ENCODE measurements at regions not wholly inside any gene's neighbourhood (a gene's known extent, or its start where the extent isn't known, plus 50 kb on each side); places are given as distances from the start of the nearest gene placed in this dataset.

GRCh38 chr12:77685901-77686300, 144.8 kb upstream of the NAV3 start:
- Histone ChIP-seq H3K27me3 (replicated peaks; ENCODE audit: insufficient read depth) (no peaks in the 10 kb centered on the region), H3K27ac (no peak overlapping the region), H3K4me1 (replicated peaks) (no peaks in the 10 kb centered on the region), H3K4me3 (no peak overlapping the region), H3K9me3 (no peaks in the 10 kb centered on the region), H3K36me3 (no peaks in the 10 kb centered on the region)
- TF ChIP-seq CTCF (IDR thresholded peaks at IDR 0.05) (no peak), POLR2AphosphoS5 (IDR thresholded peaks at IDR 0.05) (no peak), POLR2A (IDR thresholded peaks at IDR 0.05) (no peak)
- no peak for DNase-seq (ENCODE audit: low spot score)
- 100% methylated on average over 2 of the region's 2 CpGs for WGBS
- intact Hi-C loops (cut with DNase I) = loop anchor here (5.0 to 10.0 kb wide), 3 partner anchors 361 to 639 kb away; no protein-coding TSS in a partner anchor

- Histone ChIP-seq H3K9me3 (no peaks in the 10 kb centered on the region), H3K27ac (no peak overlapping the region), H3K36me3 (no peaks in the 10 kb centered on the region), H3K4me3 (no peak overlapping the region), H3K4me1 (replicated peaks) (no peaks in the 10 kb centered on the region), H3K27me3 (replicated peaks; ENCODE audit: insufficient read depth) (no peaks in the 10 kb centered on the region)
- intact Hi-C loops (cut with DNase I) = loop anchor here (5.0 to 10.0 kb wide), 3 partner anchors 360 to 638 kb away; no protein-coding TSS in a partner anchor
- peak; percentile 47 for DNase-seq (ENCODE audit: low spot score)
- TF ChIP-seq CTCF (IDR thresholded peaks at IDR 0.05) (peak in 3 of 4 experiments; percentile 21 to 63 (median 45)), POLR2A (IDR thresholded peaks at IDR 0.05) (no peak), POLR2AphosphoS5 (IDR thresholded peaks at IDR 0.05) (peak; percentile 15)
- WGBS = 11% methylated on average over 6 of the region's 6 CpGs
Observed at GRCh38 chr12:77685112-77685511, 145.6 kb upstream of the NAV3 start.

GRCh38 chr12:77682488-77682887, 148.2 kb upstream of the NAV3 start:
- no peak for DNase-seq (ENCODE audit: low spot score)
- H3K27me3 ChIP-seq (replicated peaks; ENCODE audit: insufficient read depth) = no peaks in the 10 kb centered on the region
- no peak overlapping the region for H3K27ac ChIP-seq
- H3K4me3 ChIP-seq = no peak overlapping the region
- H3K36me3 ChIP-seq = no peaks in the 10 kb centered on the region
- H3K4me1 ChIP-seq (replicated peaks) = no peaks in the 10 kb centered on the region
- no peaks in the 10 kb centered on the region for H3K9me3 ChIP-seq
- TF ChIP-seq POLR2A (IDR thresholded peaks at IDR 0.05) = no peak
- no peak for TF ChIP-seq CTCF (IDR thresholded peaks at IDR 0.05)
- TF ChIP-seq POLR2AphosphoS5 (IDR thresholded peaks at IDR 0.05) = no peak
- intact Hi-C loops (cut with DNase I) = loop anchor here (10.0 kb wide), 1 partner anchor 358 kb away; no protein-coding TSS in a partner anchor

- no peak overlapping the region for H3K27ac ChIP-seq
- no peaks in the 10 kb centered on the region for H3K36me3 ChIP-seq
- intact Hi-C loops (cut with DNase I) = loop anchor here (10.0 kb wide), 1 partner anchor 357 kb away; no protein-coding TSS in a partner anchor
- H3K9me3 ChIP-seq = no peaks in the 10 kb centered on the region
- H3K4me3 ChIP-seq = no peak overlapping the region
- H3K4me1 ChIP-seq (replicated peaks) = no peaks in the 10 kb centered on the region
- DNase-seq (ENCODE audit: low spot score) = no peak
- no peaks in the 10 kb centered on the region for H3K27me3 ChIP-seq (replicated peaks; ENCODE audit: insufficient read depth)
- TF ChIP-seq CTCF (IDR thresholded peaks at IDR 0.05) = no peak
- 66% methylated on average over 2 of the region's 2 CpGs for WGBS
Observed at GRCh38 chr12:77681726-77682125, 149.0 kb upstream of the NAV3 start.

GRCh38 chr12:77679686-77680085, 151.0 kb upstream of the NAV3 start:
- no peaks in the 10 kb centered on the region for H3K4me1 ChIP-seq (replicated peaks)
- no peak overlapping the region for H3K27ac ChIP-seq
- no peaks in the 10 kb centered on the region for H3K9me3 ChIP-seq
- TF ChIP-seq POLR2AphosphoS5 (IDR thresholded peaks at IDR 0.05) (no peak), CTCF (IDR thresholded peaks at IDR 0.05) (no peak), POLR2A (IDR thresholded peaks at IDR 0.05) (no peak)
- H3K27me3 ChIP-seq (replicated peaks; ENCODE audit: insufficient read depth) = no peaks in the 10 kb centered on the region
- no peak for DNase-seq (ENCODE audit: low spot score)
- H3K36me3 ChIP-seq = no peaks in the 10 kb centered on the region
- H3K4me3 ChIP-seq = no peak overlapping the region
- 95% methylated on average over 8 of the region's 8 CpGs for WGBS
- intact Hi-C loops (cut with DNase I) = loop anchor here (10.0 kb wide), 1 partner anchor 355 kb away; no protein-coding TSS in a partner anchor
